GM12878 (cell line): ENCODE measurements at regions not wholly inside any gene's neighbourhood (a gene's known extent, or its start where the extent isn't known, plus 50 kb on each side); places are given as distances from the start of the nearest gene placed in this dataset.

Experiments
- CHD1 ChIP-seq: IDR thresholded peaks from 2 replicates; pipeline ENCODE4 v1.6.1; 2012; ENCODE audit warnings: low read depth, low read length, improper control_type of control experiment
- EP300 ChIP-seq, 2 experiments: fragments of 150-350 bp in 1 of 2; IDR thresholded peaks; 2 replicates each; pipeline ENCODE4 v1.6.1; 2011 to 2012; ENCODE audit warnings: low read depth in 2 of 2, low read length in 2 of 2, borderline replicate concordance in 1 of 2, improper control_type of control experiment in 1 of 2, inconsistent platforms in 1 of 2; ENCODE audit not compliant: control insufficient read depth in 1 of 2
- EZH2 ChIP-seq: IDR thresholded peaks from 2 replicates; pipeline ENCODE4 v1.6.1; 2012; ENCODE audit warnings: low read depth, mild to moderate bottlenecking, control low read depth, inconsistent platforms, low read length, borderline replicate concordance; ENCODE audit not compliant: control insufficient read depth
- GABPA ChIP-seq: IDR thresholded peaks from 2 replicates; pipeline ENCODE4 v1.6.1; 2014; ENCODE audit warnings: antibody characterized with exemption, low read depth, mild to moderate bottlenecking, inconsistent platforms
- ZBTB33 ChIP-seq: fragments of 450-650 bp; IDR thresholded peaks from 2 replicates; pipeline ENCODE4 v1.6.1; 2017; ENCODE audit warnings: mild to moderate bottlenecking
- ZNF274 ChIP-seq: IDR thresholded peaks from one replicate; pipeline ENCODE4 v1.8.0; 2011; ENCODE audit not compliant: insufficient read length, insufficient read depth

- TF ChIP-seq EZH2: no peak
- no peak for TF ChIP-seq EP300 (IDR thresholded peaks at IDR 0.05; ENCODE audit: borderline replicate concordance in 1 of 2, control insufficient read depth in 1 of 2, low read depth in 2 of 2, low read length in 2 of 2)
- no peak for TF ChIP-seq GABPA
- TF ChIP-seq CHD1: no peak
- TF ChIP-seq ZNF274: no peak
- TF ChIP-seq ZBTB33: no peak
These were observed 59.3 kb upstream of the ATRNL1 start for GRCh38 chr10:115033898-115034297.
